HuH-7.5 (cell line): ENCODE measurements at regions not wholly inside any gene's neighbourhood (a gene's known extent, or its start where the extent isn't known, plus 50 kb on each side); places are given as distances from the start of the nearest gene placed in this dataset.
"Not testable (repeated sequence)": the region's sequence is repeated elsewhere in the genome, so short reads cannot be mapped to it uniquely, and the experiment has no call there.

Experiments
- DNase-seq: peaks from one replicate; pipeline ENCODE4 v3.0.0; 2011; ENCODE audit warnings: low spot score

DNA sequence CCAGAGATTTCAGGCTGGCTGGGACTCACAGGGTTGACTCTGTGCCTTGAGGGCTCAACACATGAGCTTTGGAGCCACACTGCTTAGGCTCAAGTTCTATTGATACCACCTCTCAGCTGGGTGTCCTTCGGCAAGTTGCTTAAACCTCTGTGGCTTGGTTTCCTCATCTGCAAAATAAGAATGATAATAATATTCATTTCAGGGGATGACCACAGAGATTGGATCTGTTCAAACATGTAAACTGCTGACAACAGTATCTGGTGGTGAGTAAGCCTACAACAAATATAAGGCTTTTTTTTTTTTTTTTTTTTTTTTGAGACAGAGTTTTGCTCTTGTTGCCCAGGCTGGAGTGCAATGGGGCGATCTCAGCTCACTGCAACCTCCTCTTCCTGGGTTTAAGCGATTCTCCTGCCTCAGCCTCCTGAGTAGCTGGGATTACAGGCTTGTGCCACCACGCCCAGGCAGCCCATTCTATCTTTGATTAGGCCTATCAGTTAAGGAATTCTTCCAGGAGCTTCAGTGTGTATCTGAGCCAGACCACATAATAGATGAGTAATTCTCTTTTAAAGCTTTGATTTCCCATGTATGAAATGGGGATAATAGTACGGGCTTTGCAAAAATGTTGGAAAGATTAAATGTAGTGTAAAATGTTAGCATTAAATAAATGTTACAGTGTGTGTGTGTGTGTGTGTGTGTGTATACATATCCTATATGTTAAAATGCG lies 437.6 kb downstream of the PRDM2 start:
- no peak for DNase-seq

DNA sequence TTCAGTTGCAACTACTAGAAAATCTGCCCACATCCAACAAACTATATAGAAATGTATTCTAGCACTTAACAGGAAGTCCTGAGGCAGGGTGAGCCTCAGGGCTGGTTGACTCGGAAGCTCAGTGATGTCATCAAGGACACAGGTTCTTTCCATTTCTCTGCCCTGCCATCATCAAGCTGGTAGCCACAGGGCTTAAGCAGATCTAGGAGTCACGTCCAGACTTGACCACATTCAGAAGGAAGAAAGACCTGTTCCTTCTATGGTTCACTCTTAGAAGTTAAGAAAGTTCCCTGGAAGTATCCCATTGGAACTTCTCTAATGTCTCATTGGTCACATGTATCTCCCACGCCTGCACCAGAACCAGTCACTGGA lies 438.1 kb downstream of the PRDM2 start:
- no peak for DNase-seq

DNA sequence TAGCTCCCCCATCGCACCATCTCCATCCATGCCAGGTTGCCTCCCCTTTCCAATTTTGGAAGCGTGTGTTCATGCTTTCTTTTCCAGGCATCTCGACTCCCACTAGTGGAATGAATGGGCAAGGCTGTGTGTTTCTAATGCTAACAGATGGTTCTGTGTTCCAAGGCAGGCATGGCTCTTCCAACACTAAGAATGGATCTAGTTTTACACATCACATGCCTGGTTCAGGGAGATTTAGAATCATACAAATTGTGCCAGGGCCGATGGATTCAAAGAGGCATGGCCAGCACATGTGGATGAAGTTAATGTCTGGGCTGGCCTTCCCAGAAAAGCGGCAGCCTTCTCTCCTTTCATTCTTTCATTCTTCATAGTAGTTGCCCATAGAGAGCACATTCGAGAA lies 438.7 kb downstream of the PRDM2 start:
- no peak for DNase-seq

DNA sequence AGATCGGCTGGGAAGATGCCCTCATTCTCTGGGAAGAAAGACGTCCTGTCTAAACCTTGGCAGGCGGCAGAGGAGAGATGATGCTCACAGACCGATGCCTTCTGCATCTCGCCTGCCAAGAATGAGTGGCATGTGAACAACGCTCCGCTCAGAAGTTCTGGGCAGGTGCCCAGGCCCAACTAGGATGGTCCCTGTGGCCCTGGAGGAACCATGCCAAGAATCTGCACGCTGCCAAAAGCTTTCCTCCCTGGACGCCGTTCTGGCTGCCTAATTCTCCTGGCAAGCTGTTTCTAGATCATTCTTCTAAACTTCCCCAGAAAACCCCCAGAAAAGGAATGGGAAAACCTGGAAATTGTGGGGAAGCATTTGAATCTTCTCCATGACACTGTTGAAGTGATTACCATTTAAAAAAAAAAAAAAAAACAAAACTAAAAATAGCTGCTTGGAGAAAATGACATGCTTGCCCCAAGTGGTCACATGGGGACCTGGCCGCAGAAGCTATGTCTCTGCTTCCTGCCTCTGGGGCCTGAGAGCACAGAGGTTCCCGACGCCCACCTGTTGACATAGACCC lies 440.9 kb downstream of the PRDM2 start:
- DNase-seq, result no peak

DNA sequence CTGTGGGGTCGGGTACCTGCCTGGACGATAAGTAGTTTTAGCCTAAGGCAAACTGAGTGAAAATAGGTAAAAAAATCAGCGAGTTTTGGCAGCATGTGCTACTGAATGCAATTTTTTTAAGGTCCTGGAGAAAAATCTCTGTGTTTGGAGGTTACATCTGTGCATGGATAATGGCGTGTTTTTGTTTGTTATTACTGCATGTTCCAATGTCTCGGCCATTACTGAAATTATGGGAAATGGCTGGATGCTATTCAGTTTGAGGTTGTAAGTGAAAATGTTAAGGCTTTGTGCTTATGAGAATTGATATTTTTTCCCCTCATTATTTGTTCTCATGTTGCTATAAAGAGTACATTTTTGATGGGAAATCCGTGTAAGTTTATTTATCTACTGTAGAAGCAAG lies 441.7 kb downstream of the PRDM2 start:
- no peak for DNase-seq

DNA sequence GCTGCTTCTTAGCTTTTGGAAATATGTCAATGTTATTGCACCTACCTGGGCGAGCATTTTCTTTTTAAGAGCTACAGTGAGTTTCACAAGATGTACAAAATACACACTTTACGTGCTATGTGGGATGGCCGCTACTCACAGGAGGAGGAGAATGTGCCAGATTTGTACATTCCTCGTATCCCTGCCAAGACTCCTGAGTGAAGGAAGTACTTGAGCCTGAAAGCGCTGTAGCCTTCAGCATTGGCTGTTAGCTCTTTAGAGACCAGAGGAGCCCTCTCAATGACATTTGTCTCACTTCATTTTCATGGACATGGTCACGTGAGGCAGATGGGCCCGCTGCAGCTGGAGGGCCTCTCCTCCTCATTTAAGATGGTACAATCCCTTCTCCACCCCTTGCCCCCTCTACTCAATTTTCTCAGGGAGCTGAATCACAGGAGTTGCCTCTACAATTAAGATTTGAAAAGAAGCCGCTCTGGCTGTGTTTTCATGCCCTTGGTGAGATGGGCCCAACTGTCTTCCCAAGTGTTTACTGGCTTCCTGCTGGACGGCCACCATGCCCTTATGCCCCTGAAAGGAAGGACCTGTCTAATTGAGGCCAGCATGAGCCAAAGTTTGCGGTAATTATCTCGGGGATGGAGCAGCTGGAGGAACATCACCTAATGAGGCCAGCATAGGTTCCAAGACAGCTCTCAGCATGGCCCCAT lies 442.6 kb downstream of the PRDM2 start:
- no peak for DNase-seq

DNA sequence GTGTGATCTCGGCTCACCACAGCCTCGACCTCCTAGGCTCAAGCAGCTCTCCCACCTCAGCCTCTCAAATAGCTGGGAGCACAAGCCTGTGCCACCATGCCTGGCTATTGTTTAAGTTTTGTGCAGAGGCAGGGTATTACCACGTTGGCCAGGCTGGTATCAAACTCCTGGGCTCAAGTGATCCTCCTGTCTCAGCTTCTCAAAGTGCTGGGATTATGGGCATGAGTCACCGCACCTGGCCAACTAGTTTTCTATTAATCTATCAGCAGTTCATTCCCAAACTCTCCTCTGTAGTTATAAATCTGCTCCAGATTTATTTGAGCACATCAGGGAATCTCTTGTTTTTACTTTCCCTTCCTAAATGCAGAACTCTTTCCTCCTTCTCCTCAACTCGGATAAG lies 443.8 kb downstream of the PRDM2 start:
- DNase-seq, result no peak

DNA sequence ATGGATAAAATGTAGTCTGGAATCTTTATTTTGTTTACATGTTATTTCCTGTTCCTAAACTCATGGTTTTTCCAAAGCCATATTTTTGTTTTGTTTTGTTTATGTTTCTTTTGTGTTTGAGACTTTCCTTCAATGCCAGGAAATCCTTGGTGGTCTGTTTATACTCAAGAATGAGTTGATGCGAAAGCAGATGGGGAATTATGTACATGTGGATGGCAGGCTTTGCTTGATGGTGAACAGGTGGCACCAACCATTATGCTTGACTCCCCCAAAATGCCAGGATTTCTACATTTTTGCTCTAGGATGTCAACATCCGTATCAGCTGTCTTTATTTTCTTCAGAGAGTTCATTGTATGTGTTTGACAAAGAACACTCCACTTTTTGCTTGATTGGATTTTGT lies 448.5 kb downstream of the PRDM2 start:
- DNase-seq, result no peak

DNA sequence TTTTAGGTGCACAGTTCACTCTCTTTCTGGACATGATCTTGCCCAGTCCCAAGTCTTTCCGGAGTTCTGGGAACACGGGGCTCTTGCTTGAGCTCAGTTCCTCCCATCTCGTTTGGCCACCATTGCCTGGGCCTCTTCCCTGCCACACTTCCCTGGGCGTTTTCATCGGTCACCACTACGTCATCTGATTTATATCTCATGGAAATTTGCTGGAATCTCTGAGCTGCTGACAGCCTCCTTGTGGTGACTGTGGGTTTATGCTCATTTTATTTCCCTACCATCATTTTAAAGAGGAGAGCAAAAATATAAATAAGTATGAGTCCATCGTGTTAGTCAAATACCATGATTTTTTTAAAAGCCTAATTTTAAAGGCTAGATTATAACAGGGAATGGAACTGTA lies 449.1 kb upstream of the KAZN start:
- no peak for DNase-seq

DNA sequence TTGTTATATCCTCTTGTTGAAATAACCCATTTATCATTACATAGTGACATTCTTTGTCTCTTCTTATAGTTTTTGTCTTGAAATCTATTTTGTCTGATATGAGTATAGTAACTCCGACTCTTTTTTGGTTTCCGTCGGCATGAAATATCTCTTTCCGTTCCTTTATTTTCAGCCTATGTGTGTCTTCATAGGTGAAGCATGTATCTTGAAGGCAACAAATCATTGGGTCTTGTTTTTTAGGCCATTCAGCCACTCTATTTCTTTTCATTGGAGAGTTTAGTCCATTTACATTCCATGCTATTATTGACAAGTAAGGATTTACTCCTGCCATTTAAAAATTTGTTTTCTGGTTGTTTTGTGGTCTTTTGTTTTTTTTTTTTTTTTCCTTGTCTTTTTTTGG lies 441.9 kb upstream of the KAZN start:
- DNase-seq, result no peak

DNA sequence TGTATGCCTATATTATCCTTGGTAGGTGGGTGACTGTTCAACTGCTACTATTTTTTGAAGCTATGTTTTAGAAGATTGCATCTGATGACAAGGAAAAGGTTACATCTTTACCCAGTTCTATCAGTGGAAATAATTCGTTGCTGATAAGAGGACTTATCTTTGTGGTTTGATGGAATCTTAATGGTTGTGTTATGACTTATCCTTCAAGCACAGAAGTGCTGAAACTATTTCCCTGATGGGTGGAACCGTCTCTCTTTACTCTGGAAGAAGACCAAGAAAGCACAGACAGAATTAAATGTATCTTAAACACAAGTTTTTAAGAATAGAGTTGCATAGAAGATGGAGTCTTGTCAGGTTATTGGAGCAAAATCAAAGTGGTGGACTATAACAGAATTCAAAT lies 437.7 kb upstream of the KAZN start:
- no peak for DNase-seq

DNA sequence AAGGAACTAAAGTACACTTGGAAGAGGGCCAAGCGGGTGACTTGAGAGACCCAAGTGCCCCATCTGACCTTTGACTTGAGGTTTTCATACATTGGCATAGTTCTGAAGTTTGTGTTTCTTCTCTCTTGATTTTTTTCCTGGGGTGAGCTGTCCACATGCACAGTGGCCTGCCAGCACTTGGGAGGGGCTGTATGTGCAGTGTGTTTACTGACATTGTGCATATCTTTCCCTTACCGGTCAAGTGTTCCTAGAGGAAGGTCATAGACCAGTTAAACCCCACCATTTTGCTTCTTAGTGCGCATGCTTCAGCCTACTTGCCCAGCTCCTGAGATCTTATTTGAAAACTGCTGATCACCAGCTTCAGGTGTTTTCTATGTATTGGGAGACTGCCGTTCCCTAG lies 435.2 kb upstream of the KAZN start:
- no peak for DNase-seq

DNA sequence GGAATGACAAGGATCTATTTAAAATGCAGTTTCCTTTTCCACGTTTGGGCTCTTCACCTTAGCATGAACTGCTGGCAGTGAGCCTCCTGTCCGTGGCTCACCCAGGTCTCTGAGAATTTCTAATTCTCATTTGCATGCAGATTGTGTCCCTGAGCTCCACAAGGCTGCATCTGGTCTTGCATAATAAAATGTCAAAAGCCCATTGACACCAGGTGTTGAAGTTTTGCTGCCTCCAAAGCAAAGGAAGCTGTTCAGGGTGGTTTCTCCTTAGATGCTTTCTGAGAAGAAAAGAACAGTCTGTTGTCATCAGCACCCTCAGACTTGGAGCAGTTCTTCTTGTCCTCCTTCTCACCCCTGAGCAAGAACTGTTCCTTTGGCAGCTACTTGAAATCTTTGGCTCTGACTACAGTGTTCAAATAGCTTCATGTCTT lies 433.1 kb upstream of the KAZN start:
- no peak for DNase-seq

DNA sequence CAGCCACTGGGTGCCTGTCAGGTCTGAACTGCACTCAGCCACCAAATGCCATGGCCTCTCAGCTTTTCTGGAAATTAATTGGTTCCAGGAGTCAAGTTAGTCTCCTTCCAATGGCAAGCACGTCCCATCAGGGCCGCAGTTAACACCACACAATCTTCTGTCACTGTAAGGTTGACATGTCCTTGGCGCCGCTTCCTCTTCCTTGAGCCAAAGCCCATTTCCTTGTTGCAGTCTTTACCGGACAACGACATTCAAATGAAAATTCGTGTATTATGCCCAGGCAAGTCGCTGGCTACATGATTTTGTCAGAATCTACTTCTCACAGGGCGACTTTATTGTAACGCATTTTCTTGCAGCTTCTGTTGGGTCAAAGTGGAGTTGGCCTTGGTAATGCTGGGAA lies 430.6 kb upstream of the KAZN start:
- no peak for DNase-seq

DNA sequence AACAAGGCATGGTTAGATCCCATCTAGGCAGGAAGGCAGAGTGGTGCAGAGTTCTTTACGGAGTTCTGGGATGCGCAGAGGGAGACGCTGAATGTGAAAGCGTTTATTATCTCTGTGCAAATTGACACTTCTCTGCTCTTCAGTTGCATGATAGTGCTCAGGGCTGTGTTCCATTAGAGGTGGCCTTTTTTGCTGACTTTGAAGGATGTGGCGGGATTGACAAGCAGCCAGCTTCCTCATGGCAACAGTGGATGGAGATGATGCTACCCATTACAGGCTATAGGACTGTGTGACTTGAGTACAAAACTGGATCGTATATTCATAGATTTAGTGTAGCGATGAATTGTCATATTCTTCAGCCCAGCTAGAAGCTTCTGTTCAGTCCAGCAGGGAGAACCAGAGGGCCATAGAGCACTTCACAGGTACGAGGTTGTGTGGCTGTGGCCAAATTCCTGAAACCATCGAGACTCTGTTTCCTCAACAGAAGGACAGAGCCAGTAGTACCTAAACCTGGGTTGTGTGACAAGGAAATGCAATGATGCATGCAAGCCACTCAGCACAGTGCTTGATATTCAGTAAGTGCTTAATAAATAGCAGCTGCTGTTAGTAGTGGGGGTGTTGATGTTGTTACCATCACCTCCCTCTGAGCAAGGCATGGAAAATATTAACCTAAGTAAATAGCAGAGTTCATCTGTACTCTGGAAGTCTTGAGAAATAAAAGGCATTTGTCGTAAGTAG lies 430.0 kb upstream of the KAZN start:
- DNase-seq, result no peak

DNA sequence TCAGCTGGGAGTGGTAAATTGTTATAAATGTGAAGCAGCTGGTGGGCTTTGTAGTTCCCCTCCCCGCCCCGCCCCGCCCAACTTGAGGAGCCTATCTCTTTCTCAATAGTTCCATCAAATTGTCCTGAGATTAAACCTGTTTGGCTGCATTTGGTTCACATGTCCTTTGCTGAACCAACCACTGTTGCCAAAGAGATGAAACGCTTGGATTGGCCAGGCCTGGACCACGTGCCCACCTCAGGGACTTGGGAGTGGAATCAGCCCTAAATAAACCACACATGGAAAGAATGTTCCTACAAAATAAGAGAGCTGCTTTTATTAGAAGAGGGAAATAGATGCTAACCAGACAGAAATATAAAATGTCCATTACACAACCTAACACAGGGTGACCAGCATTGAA lies 424.9 kb upstream of the KAZN start:
- no peak for DNase-seq

DNA sequence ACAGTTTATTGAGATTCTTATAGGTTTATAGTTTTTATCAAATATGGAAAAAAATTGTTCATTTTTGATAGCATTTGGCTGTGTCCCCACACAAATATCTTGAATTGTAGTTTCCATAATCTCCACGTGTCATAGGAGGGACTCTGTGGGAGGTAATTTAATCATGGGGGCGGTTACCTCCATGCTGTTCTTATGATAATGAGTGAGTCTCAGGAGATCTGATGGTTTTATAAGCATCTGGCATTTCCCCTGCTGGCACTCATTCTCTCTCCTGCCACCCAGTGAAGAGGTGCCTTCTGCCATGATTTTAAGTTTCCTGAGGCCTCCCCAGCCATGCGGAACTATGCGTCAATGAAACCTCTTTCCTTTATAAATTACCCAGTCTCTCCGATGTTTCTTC lies 420.6 kb upstream of the KAZN start:
- not testable (repeated sequence) for DNase-seq

DNA sequence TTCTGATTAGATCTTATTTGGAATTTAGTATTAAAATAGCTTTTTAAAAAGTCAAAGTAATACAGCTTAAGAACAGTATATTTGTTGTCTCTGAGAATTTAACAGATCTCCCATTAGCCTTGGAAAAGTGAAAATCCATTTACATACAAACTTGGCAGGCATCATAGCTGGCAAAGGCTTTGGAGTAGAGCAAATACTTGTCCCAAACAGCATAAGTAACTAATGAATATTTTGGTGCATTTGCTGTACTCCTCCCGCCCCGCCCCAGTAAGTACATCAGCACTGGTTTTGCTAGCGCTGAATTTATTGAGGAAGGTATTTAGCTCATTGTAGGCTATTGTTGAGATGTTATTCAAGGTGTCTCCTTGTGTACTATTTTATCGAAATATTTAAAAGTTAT lies 417.7 kb upstream of the KAZN start:
- DNase-seq, result no peak

DNA sequence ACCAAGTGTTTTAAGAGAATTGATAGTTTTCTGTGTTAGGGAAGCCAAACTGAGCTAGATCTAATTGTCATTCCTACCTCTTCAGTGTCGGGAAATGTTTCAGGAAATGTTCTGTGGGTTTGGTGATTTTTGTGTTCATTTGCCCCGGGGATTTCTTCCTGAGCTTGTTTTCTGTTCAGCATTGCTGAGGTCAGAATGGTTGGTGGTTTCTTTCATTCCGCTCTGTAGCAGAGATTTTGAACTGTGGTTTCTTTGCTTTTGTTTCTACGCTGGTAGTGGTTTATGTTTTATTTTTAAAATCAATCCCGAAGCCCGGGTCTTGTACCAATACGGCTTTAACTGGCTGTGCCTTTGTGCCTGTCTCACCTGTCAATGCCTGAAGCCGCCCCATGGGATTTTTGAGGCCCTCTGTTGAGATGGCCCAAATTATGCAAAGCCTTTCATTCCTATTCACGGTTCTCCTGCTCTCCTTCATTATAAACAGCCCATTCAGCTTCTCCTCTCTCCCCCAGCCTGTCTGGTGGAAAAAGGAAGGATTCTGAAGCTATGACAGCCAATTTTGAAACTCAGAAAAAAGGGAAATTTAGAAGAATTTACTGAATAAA lies 417.2 kb upstream of the KAZN start:
- no peak for DNase-seq

DNA sequence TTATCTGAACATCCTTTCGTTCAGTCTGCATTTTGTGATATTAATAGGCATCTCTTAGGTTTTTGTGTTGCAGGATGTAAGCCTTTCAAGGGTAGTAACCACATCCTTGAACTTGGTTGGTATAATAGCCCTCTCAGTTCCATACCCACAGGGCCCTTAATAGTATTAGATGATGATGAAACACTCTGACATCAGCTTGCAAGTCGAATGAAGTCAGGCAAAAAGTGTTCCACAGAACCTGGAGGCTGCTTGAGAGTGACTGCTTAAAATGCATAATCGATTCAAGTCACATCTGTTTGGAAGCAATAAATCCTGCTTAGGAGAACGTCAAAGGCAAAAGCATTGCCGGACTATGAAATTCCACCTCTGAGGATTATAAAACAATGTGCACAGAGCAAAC lies 415.6 kb upstream of the KAZN start:
- no peak for DNase-seq

DNA sequence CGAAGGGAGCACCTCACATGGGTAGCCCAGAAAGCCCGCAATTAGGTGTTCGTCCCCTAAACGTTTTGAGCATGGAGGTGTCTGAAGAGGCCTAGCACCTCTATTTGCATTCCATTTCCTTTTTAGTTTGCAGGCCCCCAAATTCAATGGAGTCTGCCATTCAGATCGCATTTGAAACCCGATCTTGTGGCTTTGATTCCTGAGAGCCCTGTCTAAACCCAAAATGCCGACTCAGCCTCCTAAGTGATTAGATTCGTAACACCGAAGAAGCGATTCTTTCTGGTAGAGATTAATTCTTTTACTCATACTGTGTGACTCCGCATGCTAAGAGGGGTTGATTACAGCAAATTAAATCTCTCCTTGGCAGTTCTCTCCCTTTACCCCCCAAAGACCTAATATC lies 415.2 kb upstream of the KAZN start:
- DNase-seq, result no peak

DNA sequence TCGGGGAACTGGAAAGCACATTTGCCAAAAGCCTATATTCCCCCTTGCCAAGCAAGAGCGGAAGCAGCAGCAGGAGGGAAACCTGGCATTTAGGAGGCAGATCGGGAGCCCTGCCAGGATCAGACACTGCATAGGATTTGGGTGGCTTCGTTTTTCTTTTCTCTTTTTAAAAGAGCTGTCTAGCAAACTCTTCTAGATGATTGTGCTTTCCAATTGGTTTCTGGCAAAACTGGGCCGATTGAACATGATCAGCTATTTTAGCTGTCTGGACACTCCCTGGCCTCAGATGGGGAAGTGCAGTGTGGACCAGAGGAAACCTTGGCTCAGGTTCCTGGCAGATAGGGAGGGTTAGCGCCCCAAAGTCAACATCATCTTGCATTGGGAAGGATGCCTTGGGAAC lies 414.0 kb upstream of the KAZN start:
- no peak for DNase-seq

DNA sequence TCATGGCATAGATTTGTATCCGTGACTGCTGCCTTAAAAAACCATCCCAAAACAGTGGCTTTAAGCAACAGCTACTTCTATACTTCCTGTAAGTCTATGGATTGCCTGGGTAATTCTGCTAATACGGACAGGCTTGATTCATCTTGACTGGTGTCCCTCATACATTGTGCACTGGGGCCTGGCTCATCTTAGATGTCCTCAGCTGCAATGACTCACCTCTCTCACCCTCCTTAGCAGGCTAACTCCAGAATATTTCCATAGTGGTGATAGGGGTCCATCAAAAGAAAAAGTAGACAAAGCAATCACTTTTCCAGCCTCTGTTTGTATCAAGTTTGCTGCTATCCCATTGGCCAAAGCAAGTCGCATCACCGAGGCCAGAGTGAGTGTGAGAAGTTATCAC lies 409.1 kb upstream of the KAZN start:
- no peak for DNase-seq
